ENCODE measurements at regions not wholly inside any gene's neighbourhood (a gene's known extent, or its start where the extent isn't known, plus 50 kb on each side); places are given as distances from the start of the nearest gene placed in this dataset.

DNA sequence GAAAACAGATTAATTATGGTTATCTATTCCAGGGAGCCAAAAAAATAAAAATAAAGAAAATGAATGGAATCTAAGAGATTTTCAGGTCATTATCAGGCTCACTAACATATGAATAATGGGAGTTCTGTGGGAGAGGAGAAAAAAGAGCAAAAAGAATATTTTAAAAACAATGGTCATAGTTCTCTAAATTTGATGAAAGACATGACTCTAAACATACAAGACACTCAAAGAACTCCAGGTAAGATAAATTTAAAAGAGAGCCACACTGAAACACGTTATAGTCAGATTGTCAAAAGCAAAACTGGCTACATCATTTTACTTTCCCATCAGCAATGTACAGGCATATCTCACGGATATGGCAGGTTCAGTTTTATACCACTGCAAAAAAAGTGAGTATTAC is 520.0 kb downstream of the ANKRD50 start:
- H3K4me1 ChIP-seq (ENCODE audit: control insufficient read depth, insufficient read depth, low read length): no peaks in the 10 kb centered on the region
- H3K27me3 ChIP-seq (ENCODE audit: control insufficient read depth, insufficient read depth, low read length): no peaks in the 10 kb centered on the region
- H3K36me3 ChIP-seq (ENCODE audit: control insufficient read depth, insufficient read depth, low read length): no peaks in the 10 kb centered on the region
- no CpG with 5 or more reads among the region's 2 CpGs for WGBS (ENCODE audit: insufficient coverage)
- H3K27ac ChIP-seq (ENCODE audit: low read length): no peak overlapping the region
- no peak for DNase-seq
- H3K9me3 ChIP-seq (replicated peaks; ENCODE audit: control insufficient read depth, low read depth, low read length): peaks cover 6% of the 10 kb centered on the region
- no peak overlapping the region for H3K4me3 ChIP-seq (ENCODE audit: low read length)

DNA sequence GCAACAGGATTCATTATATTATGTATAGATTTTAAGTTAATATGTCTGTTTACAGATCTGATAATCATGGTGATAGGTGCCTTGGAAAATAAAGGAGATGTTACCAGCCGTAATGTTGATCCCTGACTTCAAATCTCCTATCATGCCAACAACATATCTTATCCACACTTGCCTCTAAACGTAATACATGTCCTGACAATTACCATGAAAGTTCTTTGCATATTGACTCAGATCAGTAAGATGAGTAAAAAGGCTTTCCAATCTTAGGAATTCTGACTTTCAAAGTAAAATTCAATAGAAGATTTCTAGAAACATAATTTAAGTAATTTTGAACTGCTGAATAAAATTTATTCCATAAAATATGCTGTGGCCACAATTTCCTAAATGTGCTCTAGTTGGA is 513.3 kb downstream of the ANKRD50 start:
- no peak overlapping the region for H3K4me3 ChIP-seq (ENCODE audit: low read length)
- H3K27ac ChIP-seq (ENCODE audit: low read length): peak overlapping the region; percentile 7
- no peaks in the 10 kb centered on the region for H3K9me3 ChIP-seq (replicated peaks; ENCODE audit: control insufficient read depth, low read depth, low read length)
- no CpG with 5 or more reads among the region's 2 CpGs for WGBS (ENCODE audit: insufficient coverage)
- H3K4me1 ChIP-seq (ENCODE audit: control insufficient read depth, insufficient read depth, low read length): no peaks in the 10 kb centered on the region
- H3K36me3 ChIP-seq (ENCODE audit: control insufficient read depth, insufficient read depth, low read length): no peaks in the 10 kb centered on the region
- H3K27me3 ChIP-seq (ENCODE audit: control insufficient read depth, insufficient read depth, low read length): no peaks in the 10 kb centered on the region
- DNase-seq: no peak

DNA sequence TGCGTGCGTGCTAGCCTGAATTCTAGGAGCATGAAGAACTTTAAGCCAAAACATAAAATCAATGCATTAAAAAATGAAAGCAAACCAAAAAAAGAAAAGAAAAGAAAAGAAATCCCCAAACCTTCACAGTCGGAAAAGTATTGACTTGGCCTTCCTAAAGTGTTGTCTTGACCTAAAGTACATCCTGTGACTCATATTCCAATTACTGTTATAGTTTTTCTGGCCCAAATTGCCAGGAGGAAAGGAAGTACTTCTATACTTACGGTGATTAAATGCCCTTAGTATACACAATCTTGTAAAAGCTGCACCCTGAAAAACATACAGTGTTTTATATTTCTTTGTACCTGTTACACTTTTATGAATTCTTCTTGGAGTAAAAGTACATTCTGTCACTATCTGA is 512.8 kb downstream of the ANKRD50 start:
- no peaks in the 10 kb centered on the region for H3K36me3 ChIP-seq (ENCODE audit: control insufficient read depth, insufficient read depth, low read length)
- WGBS (ENCODE audit: insufficient coverage): no CpG with 5 or more reads among the region's 4 CpGs
- H3K27ac ChIP-seq (ENCODE audit: low read length): no peak overlapping the region
- peak; percentile 78 for DNase-seq
- H3K27me3 ChIP-seq (ENCODE audit: control insufficient read depth, insufficient read depth, low read length): no peaks in the 10 kb centered on the region
- no peaks in the 10 kb centered on the region for H3K9me3 ChIP-seq (replicated peaks; ENCODE audit: control insufficient read depth, low read depth, low read length)
- H3K4me3 ChIP-seq (ENCODE audit: low read length): no peak overlapping the region
- H3K4me1 ChIP-seq (ENCODE audit: control insufficient read depth, insufficient read depth, low read length): no peaks in the 10 kb centered on the region

DNA sequence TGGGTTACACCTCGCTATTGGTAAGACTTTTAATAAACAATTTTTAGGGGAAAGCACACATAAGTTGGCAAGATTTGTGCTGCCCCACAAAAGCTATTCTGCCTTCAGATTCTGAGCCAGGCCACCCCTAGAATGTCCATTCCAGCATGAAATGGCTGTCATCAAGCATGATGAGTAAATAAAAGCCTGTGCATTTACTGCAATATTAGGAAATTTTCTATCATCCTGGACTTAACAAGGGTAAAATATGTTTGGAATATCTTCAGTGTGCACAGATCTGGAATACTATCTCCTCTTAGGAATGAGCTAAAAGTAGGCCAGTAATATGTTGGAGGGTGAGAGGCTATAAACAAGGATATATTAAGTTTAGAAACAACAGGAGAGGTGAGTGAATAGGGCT is 510.9 kb downstream of the ANKRD50 start:
- no peaks in the 10 kb centered on the region for H3K4me1 ChIP-seq (ENCODE audit: control insufficient read depth, insufficient read depth, low read length)
- no peaks in the 10 kb centered on the region for H3K36me3 ChIP-seq (ENCODE audit: control insufficient read depth, insufficient read depth, low read length)
- H3K4me3 ChIP-seq (ENCODE audit: low read length): no peak overlapping the region
- WGBS (ENCODE audit: insufficient coverage): no CpG with 5 or more reads among the region's 1 CpG
- no peaks in the 10 kb centered on the region for H3K9me3 ChIP-seq (replicated peaks; ENCODE audit: control insufficient read depth, low read depth, low read length)
- no peaks in the 10 kb centered on the region for H3K27me3 ChIP-seq (ENCODE audit: control insufficient read depth, insufficient read depth, low read length)
- no peak overlapping the region for H3K27ac ChIP-seq (ENCODE audit: low read length)
- DNase-seq: peak; percentile 69

DNA sequence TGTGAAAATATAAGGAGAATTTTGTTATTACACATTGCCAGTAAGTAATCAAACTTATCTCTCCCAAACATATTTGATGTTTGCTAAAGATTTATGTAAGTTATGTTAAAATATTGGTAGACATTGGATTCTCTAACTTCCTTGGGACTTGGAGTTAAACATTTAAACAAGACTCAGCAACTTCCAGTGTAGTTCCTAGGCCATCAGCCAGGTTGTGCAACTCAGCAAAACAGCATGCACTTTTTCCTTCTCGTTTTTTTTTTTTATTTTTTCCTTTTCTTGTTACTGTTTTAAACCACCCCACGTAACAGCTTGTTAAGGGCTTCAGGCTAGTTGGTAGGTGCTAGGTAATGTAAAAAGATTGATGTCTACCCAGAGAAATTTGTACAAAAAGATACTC is 510.4 kb downstream of the ANKRD50 start:
- H3K4me1 ChIP-seq (ENCODE audit: control insufficient read depth, insufficient read depth, low read length): no peaks in the 10 kb centered on the region
- no peaks in the 10 kb centered on the region for H3K9me3 ChIP-seq (replicated peaks; ENCODE audit: control insufficient read depth, low read depth, low read length)
- no peak overlapping the region for H3K27ac ChIP-seq (ENCODE audit: low read length)
- DNase-seq: peak; percentile 88
- no peaks in the 10 kb centered on the region for H3K27me3 ChIP-seq (ENCODE audit: control insufficient read depth, insufficient read depth, low read length)
- no peaks in the 10 kb centered on the region for H3K36me3 ChIP-seq (ENCODE audit: control insufficient read depth, insufficient read depth, low read length)
- WGBS (ENCODE audit: insufficient coverage): no CpG with 5 or more reads among the region's 2 CpGs
- no peak overlapping the region for H3K4me3 ChIP-seq (ENCODE audit: low read length)

DNA sequence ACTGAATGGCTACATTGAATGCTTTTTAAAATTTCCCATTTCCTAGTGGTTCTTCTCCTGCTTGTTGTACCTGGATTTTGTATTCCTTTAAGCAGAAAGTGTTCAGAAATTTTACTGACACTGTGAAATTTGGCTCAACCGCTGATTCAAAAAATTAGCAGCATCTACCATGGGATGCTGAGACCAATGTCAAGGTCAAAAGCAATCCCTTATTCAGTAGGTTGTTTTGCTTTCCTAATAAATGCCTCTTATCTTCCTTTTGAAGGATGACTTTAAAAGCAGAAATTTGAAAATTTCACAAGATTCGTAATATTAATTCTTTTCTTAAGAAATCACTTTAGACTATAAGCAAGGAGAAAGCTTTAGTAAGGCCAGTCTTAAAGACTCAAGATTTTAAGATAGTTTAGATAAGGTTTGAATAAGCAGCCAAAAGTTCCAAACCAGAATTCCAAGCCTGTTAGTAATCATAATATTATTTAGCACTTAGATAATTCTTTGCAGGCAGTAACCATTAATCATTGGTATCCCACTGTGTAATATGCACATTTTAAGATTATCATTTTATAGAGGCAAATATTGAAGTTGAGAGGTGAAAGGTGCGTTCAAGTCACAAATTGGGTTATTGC is 508.8 kb downstream of the ANKRD50 start:
- no peaks in the 10 kb centered on the region for H3K9me3 ChIP-seq (replicated peaks; ENCODE audit: control insufficient read depth, low read depth, low read length)
- no peaks in the 10 kb centered on the region for H3K36me3 ChIP-seq (ENCODE audit: control insufficient read depth, insufficient read depth, low read length)
- no peak overlapping the region for H3K27ac ChIP-seq (ENCODE audit: low read length)
- DNase-seq: peak; percentile 47
- H3K4me3 ChIP-seq (ENCODE audit: low read length): no peak overlapping the region
- H3K27me3 ChIP-seq (ENCODE audit: control insufficient read depth, insufficient read depth, low read length): no peaks in the 10 kb centered on the region
- WGBS (ENCODE audit: insufficient coverage): 100% methylated on average over 1 of the region's 3 CpGs
- no peaks in the 10 kb centered on the region for H3K4me1 ChIP-seq (ENCODE audit: control insufficient read depth, insufficient read depth, low read length)

DNA sequence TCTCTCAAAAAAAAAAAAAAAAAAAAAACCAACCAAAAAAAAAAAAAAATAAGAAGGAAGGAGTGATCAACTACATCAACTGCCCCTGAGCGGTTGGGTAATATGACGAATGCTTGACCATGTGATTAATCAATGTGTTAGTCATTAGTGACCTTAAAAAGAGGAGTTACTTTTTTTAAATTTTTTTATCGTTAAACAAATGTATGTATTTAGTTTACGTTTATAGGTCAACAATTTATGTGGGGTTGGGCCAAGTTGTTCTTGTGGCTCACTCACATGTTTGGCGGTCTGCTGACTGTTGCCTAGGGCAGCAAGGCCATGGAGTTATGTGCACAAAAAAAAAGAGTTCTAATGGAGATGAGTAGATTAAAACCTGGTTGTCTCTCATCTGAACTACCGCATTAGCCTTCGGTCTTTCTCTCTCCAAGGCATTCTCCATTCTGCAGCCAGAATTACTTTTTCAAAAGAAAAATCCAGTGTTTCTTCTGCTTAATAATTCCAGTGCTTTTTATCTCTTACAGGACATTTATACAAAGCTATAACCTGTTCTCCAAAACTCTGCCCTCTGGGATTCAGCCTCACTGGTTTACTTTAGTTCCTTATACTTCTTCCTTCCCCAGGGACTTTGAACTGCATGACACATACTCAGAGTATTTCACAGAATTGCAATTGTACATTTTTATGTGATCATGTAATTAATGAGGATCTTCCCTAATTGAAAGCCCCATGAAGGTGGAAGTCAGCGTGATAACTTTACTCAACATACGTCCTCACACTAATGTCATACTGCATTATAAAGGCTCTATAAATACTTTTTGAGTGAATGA is 505.5 kb downstream of the ANKRD50 start:
- WGBS (ENCODE audit: insufficient coverage): 89% methylated on average over 5 of the region's 9 CpGs
- H3K4me1 ChIP-seq (ENCODE audit: control insufficient read depth, insufficient read depth, low read length): no peaks in the 10 kb centered on the region
- H3K4me3 ChIP-seq (ENCODE audit: low read length): no peak overlapping the region
- no peak overlapping the region for H3K27ac ChIP-seq (ENCODE audit: low read length)
- H3K27me3 ChIP-seq (ENCODE audit: control insufficient read depth, insufficient read depth, low read length): no peaks in the 10 kb centered on the region
- no peak for DNase-seq
- H3K9me3 ChIP-seq (replicated peaks; ENCODE audit: control insufficient read depth, low read depth, low read length): no peaks in the 10 kb centered on the region
- no peaks in the 10 kb centered on the region for H3K36me3 ChIP-seq (ENCODE audit: control insufficient read depth, insufficient read depth, low read length)

DNA sequence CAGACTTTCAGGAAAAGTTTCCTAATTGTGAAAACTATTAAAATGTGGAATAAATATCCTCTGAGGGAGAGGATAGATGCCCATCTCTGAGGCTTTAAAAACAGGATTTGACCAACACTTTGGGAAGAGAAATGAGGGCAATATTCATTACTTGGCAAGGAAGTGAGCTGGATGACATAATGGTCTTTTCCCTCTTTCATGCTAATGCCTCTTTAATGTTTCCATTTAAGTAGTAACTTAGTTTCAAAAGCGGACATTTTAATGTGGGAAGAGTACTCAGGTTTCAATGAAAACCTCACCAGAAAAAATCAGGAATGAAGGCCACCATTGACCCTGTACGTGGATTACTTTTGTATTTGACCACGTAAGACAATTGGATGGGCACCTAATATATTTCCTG is 503.3 kb downstream of the ANKRD50 start:
- no CpG with 5 or more reads among the region's 3 CpGs for WGBS (ENCODE audit: insufficient coverage)
- DNase-seq: peak; percentile 75
- no peak overlapping the region for H3K4me3 ChIP-seq (ENCODE audit: low read length)
- H3K9me3 ChIP-seq (replicated peaks; ENCODE audit: control insufficient read depth, low read depth, low read length): no peaks in the 10 kb centered on the region
- peak overlapping the region; percentile 10 for H3K27ac ChIP-seq (ENCODE audit: low read length)
- H3K36me3 ChIP-seq (ENCODE audit: control insufficient read depth, insufficient read depth, low read length): no peaks in the 10 kb centered on the region
- peaks cover 3% of the 10 kb centered on the region for H3K4me1 ChIP-seq (ENCODE audit: control insufficient read depth, insufficient read depth, low read length)
- H3K27me3 ChIP-seq (ENCODE audit: control insufficient read depth, insufficient read depth, low read length): no peaks in the 10 kb centered on the region

DNA sequence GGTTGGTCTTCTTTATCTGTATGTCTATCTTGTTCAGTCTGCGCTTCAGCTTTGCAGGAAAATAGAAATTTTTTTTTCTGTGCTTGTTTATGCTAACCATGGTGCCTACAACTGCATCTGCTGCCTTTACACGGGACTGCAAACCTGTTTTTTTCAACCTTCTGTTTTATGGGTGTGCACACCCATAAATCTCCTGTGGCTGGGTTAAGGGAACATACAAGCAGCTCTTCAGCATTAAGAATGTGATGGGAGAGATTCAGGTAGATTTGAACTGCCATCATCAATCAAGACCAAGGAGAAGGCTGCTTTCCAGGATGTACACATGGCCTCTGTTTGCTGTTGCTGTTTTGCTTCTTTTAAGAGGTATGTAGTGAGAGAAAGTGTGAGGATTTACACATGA is 502.9 kb downstream of the ANKRD50 start:
- Histone ChIP-seq H3K4me3 (ENCODE audit: low read length) (no peak overlapping the region), H3K27me3 (ENCODE audit: control insufficient read depth, insufficient read depth, low read length) (no peaks in the 10 kb centered on the region), H3K9me3 (replicated peaks; ENCODE audit: control insufficient read depth, low read depth, low read length) (no peaks in the 10 kb centered on the region), H3K27ac (ENCODE audit: low read length) (peak overlapping the region; percentile 10), H3K4me1 (ENCODE audit: control insufficient read depth, insufficient read depth, low read length) (peaks cover 3% of the 10 kb centered on the region), H3K36me3 (ENCODE audit: control insufficient read depth, insufficient read depth, low read length) (no peaks in the 10 kb centered on the region)
- DNase-seq: no peak
- WGBS (ENCODE audit: insufficient coverage): no CpG with 5 or more reads among the region's 2 CpGs

DNA sequence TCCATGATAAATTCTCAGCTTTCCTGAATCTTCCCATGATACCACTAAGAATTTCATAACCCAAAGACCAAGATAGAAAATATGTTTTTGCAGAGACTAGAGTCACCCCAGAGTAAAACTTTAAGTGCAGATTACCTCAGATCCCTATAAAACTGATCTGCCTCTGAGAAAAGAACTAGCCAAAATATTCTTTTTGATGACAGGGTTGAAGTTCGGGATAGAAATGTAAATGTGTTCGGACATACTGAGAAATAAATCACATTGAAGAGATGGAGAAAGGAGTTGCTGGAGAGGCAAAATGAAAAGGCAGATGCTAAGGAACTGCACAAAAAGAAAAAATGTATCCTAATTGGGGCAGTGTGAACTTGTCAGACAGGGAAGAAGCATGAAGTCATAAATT is 501.8 kb downstream of the ANKRD50 start:
- peak; percentile 72 for DNase-seq
- WGBS (ENCODE audit: insufficient coverage): 34% methylated on average over 2 of the region's 2 CpGs
- Histone ChIP-seq H3K36me3 (ENCODE audit: control insufficient read depth, insufficient read depth, low read length) (no peaks in the 10 kb centered on the region), H3K9me3 (replicated peaks; ENCODE audit: control insufficient read depth, low read depth, low read length) (no peaks in the 10 kb centered on the region), H3K4me3 (ENCODE audit: low read length) (no peak overlapping the region), H3K27me3 (ENCODE audit: control insufficient read depth, insufficient read depth, low read length) (no peaks in the 10 kb centered on the region), H3K27ac (ENCODE audit: low read length) (no peak overlapping the region), H3K4me1 (ENCODE audit: control insufficient read depth, insufficient read depth, low read length) (peaks cover 3% of the 10 kb centered on the region)

Data from muscle of leg (tissue), 3 donors.